Liver (tissue), 8 donors: ENCODE measurements at regions not wholly inside any gene's neighbourhood (a gene's known extent, or its start where the extent isn't known, plus 50 kb on each side); places are given as distances from the start of the nearest gene placed in this dataset.

Source experiments
- DNase-seq: peaks from one replicate; pipeline ENCODE4 v3.0.0-alpha.2; 2017; ENCODE audit warnings: low spot score
- H3K27ac ChIP-seq, 2 donors: one replicate each; pipeline ENCODE4 v1.7.0; 2013; ENCODE audit warnings: inconsistent platforms in 2 of 2, low read length in 2 of 2, control low read depth in 1 of 2, low read depth in 1 of 2, mild to moderate bottlenecking in 1 of 2
- H3K27me3 ChIP-seq, 4 donors: one replicate each; pipeline versions ENCODE4 v1.6.1 to v1.7.0; 2013; ENCODE audit warnings: low read length in 3 of 4, inconsistent platforms in 1 of 4, mild to moderate bottlenecking in 1 of 4, moderate library complexity in 1 of 4; ENCODE audit not compliant: control insufficient read depth in 4 of 4, insufficient read depth in 4 of 4
- H3K36me3 ChIP-seq, 4 donors: one replicate each; pipeline versions ENCODE4 v1.6.1 to v1.7.0; 2013; ENCODE audit warnings: low read length in 3 of 4, mild to moderate bottlenecking in 3 of 4, low read depth in 1 of 4, moderate library complexity in 1 of 4; ENCODE audit not compliant: control insufficient read depth in 4 of 4, insufficient read depth in 3 of 4
- H3K4me1 ChIP-seq, 4 donors: one replicate each; pipeline versions ENCODE4 v1.6.1 to v1.7.0; 2013; ENCODE audit warnings: low read length in 3 of 4, mild to moderate bottlenecking in 3 of 4, moderate library complexity in 1 of 4; ENCODE audit not compliant: control insufficient read depth in 4 of 4, insufficient read depth in 4 of 4
- H3K4me3 ChIP-seq, 3 donors: one replicate each; pipeline versions ENCODE4 v1.6.1 to v1.7.0; 2013; ENCODE audit warnings: low read length in 3 of 3, control low read depth in 1 of 3, low read depth in 1 of 3, mild to moderate bottlenecking in 1 of 3
- H3K9ac ChIP-seq, 2 donors: one replicate each; pipeline ENCODE4 v1.7.0; 2013; ENCODE audit warnings: low read length in 2 of 2, mild to moderate bottlenecking in 2 of 2, moderate library complexity in 2 of 2, control low read depth in 1 of 2, low read depth in 1 of 2
- H3K9me3 ChIP-seq, 4 donors: one replicate each; pipeline versions ENCODE4 v1.6.1 to v1.7.0; 2013; ENCODE audit warnings: low read length in 3 of 4; ENCODE audit not compliant: control insufficient read depth in 4 of 4
- EGR1 ChIP-seq, 2 donors: IDR thresholded peaks; 2 replicates each; pipeline ENCODE4 v1.6.1; 2016 to 2018; ENCODE audit warnings: antibody characterized with exemption in 2 of 2, low read depth in 2 of 2
- FOXA1 ChIP-seq: IDR thresholded peaks from 2 replicates; pipeline ENCODE4 v1.6.1; 2016; ENCODE audit warnings: antibody characterized with exemption
- FOXA2 ChIP-seq: IDR thresholded peaks from 2 replicates; pipeline ENCODE4 v1.6.1; 2016; ENCODE audit warnings: antibody characterized with exemption
- HNF4A ChIP-seq, 2 donors: conservative IDR thresholded peaks; 2 replicates each; pipeline ENCODE4 v1.6.1; 2016; ENCODE audit warnings: antibody characterized with exemption in 2 of 2, mild to moderate bottlenecking in 2 of 2
- HNF4G ChIP-seq: IDR thresholded peaks from 2 replicates; pipeline ENCODE4 v1.6.1; 2016; ENCODE audit warnings: antibody characterized with exemption
- JUND ChIP-seq, 2 donors: IDR thresholded peaks; 2 replicates each; pipeline ENCODE4 v1.6.1; 2016; ENCODE audit warnings: antibody characterized with exemption in 2 of 2
- NR2F2 ChIP-seq: IDR thresholded peaks from 2 replicates; pipeline ENCODE4 v1.6.1; 2016; ENCODE audit warnings: antibody characterized with exemption
- RAD21 ChIP-seq, 2 donors: IDR thresholded peaks; 2 replicates each; pipeline ENCODE4 v1.6.1; 2016; ENCODE audit warnings: antibody characterized with exemption in 2 of 2, mild to moderate bottlenecking in 2 of 2
- RXRA ChIP-seq, 2 donors: IDR thresholded peaks; 2 replicates each; pipeline ENCODE4 v1.6.1; 2017 to 2018; ENCODE audit warnings: antibody characterized with exemption in 2 of 2, mild to moderate bottlenecking in 1 of 2
- SP1 ChIP-seq: IDR thresholded peaks from 2 replicates; pipeline ENCODE4 v1.6.1; 2018; ENCODE audit warnings: antibody characterized with exemption, mild to moderate bottlenecking
- WGBS: extraction: QIAGEN DNeasy Blood & Tissue Kit; methylation state at CpG from one replicate; pipeline ENCODE4 v1.1.7; 2013; 5-methylcytosine and 5-hydroxymethylcytosine counted together
- TF ChIP-seq, protein P1 (sequence below): IDR thresholded peaks from 2 replicates; pipeline ENCODE4 v1.6.1; 2016; ENCODE audit warnings: antibody characterized with exemption
- TF ChIP-seq, protein P2 (sequence below): IDR thresholded peaks from 2 replicates; pipeline ENCODE4 v1.6.1; 2016; ENCODE audit warnings: antibody characterized with exemption, mild to moderate bottlenecking
- TF ChIP-seq, protein P3 (sequence below): fragments of 150-350 bp; IDR thresholded peaks from 2 replicates; pipeline ENCODE4 v1.5.1; 2017; ENCODE audit warnings: improper control_type of control experiment, low read depth, low read length; ENCODE audit not compliant: missing input control
- donor health status: healthy.
- donor health status: healthy.
- donor health status: healthy.
- donor health status: healthy.
- donor health status: healthy.

DNA sequence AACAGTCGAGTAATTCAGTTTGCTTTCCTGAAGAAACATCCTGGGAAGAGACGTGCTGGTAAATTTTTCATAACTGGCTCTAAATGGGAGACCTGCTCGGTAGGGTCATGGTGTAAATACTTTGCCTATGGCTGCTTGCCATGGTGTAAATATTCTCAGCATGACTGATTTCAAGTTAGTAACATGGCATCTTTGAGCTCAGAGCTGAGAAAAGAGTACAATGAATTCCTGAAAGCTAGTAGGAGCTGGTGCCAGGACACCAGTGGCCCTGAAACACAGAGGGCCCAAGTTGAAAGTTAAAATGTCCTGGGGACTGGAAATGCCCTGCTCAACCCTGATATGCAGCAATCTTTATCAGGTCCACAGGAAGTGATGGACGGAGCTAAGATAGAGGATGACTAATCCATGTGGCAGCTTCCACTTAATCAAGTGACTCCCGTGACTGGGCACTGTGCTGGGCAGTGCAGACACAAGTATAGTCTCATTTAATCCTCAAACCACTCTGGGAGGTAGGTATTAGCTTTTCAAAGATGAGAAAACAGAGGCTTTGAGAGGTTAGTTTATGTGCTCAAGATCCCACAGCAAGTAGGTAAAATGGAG is 130.1 kb upstream of the ADAMTS18 start (continued):
- no peak for TF ChIP-seq RAD21 (IDR thresholded peaks at IDR 0.05)
- TF ChIP-seq SP1, result no peak
- no peak for TF ChIP-seq NR2F2
- TF ChIP-seq, protein P1, sequence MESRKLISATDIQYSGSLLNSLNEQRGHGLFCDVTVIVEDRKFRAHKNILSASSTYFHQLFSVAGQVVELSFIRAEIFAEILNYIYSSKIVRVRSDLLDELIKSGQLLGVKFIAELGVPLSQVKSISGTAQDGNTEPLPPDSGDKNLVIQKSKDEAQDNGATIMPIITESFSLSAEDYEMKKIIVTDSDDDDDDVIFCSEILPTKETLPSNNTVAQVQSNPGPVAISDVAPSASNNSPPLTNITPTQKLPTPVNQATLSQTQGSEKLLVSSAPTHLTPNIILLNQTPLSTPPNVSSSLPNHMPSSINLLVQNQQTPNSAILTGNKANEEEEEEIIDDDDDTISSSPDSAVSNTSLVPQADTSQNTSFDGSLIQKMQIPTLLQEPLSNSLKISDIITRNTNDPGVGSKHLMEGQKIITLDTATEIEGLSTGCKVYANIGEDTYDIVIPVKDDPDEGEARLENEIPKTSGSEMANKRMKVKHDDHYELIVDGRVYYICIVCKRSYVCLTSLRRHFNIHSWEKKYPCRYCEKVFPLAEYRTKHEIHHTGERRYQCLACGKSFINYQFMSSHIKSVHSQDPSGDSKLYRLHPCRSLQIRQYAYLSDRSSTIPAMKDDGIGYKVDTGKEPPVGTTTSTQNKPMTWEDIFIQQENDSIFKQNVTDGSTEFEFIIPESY, result no peak

DNA sequence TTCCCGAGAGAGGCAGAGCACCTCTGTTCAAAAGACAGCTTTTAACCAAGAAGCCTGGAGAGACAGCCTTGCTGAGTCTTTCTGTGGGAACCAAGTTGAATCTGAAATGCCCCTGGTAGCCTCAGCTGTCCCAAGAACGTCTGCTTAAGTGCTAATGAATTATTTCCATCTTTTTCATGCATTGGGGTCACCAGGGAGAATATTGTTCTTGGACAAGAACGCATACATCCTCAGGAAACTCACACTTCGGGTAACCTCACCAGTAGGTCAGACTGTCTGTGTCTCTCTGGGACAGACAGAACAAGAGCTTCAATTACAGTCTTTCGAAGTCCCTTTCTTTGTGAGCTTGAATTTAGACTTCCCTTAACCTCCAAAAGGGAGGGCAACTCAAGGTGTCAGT is 134.6 kb upstream of the ADAMTS18 start:
- Histone ChIP-seq H3K9ac (no peak overlapping the region), H3K4me3 (no peak overlapping the region), H3K36me3 (no peaks in the 10 kb centered on the region), H3K27ac (no peak overlapping the region), H3K4me1 (no peaks in the 10 kb centered on the region), H3K27me3 (peaks cover 0 to 14% (median 1%) of the 10 kb centered on the region in 4 donors), H3K9me3 (no peaks in the 10 kb centered on the region)
- no peak for TF ChIP-seq JUND (IDR thresholded peaks at IDR 0.05)
- TF ChIP-seq RXRA (IDR thresholded peaks at IDR 0.05), result no peak
- no peak for TF ChIP-seq FOXA1
- TF ChIP-seq FOXA2, result no peak
- no peak for TF ChIP-seq EGR1 (IDR thresholded peaks at IDR 0.05; ENCODE audit: low read depth in 2 of 2)
- TF ChIP-seq, protein P2, sequence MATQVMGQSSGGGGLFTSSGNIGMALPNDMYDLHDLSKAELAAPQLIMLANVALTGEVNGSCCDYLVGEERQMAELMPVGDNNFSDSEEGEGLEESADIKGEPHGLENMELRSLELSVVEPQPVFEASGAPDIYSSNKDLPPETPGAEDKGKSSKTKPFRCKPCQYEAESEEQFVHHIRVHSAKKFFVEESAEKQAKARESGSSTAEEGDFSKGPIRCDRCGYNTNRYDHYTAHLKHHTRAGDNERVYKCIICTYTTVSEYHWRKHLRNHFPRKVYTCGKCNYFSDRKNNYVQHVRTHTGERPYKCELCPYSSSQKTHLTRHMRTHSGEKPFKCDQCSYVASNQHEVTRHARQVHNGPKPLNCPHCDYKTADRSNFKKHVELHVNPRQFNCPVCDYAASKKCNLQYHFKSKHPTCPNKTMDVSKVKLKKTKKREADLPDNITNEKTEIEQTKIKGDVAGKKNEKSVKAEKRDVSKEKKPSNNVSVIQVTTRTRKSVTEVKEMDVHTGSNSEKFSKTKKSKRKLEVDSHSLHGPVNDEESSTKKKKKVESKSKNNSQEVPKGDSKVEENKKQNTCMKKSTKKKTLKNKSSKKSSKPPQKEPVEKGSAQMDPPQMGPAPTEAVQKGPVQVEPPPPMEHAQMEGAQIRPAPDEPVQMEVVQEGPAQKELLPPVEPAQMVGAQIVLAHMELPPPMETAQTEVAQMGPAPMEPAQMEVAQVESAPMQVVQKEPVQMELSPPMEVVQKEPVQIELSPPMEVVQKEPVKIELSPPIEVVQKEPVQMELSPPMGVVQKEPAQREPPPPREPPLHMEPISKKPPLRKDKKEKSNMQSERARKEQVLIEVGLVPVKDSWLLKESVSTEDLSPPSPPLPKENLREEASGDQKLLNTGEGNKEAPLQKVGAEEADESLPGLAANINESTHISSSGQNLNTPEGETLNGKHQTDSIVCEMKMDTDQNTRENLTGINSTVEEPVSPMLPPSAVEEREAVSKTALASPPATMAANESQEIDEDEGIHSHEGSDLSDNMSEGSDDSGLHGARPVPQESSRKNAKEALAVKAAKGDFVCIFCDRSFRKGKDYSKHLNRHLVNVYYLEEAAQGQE, result no peak
- no peak for TF ChIP-seq NR2F2
- TF ChIP-seq, protein P3, sequence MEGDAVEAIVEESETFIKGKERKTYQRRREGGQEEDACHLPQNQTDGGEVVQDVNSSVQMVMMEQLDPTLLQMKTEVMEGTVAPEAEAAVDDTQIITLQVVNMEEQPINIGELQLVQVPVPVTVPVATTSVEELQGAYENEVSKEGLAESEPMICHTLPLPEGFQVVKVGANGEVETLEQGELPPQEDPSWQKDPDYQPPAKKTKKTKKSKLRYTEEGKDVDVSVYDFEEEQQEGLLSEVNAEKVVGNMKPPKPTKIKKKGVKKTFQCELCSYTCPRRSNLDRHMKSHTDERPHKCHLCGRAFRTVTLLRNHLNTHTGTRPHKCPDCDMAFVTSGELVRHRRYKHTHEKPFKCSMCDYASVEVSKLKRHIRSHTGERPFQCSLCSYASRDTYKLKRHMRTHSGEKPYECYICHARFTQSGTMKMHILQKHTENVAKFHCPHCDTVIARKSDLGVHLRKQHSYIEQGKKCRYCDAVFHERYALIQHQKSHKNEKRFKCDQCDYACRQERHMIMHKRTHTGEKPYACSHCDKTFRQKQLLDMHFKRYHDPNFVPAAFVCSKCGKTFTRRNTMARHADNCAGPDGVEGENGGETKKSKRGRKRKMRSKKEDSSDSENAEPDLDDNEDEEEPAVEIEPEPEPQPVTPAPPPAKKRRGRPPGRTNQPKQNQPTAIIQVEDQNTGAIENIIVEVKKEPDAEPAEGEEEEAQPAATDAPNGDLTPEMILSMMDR, result no peak
- TF ChIP-seq, protein P1, result no peak
- no peak for TF ChIP-seq HNF4G
- TF ChIP-seq HNF4A (conservative IDR thresholded peaks at IDR 0.05), result no peak
- WGBS, result 38% methylated on average over 5 of the region's 5 CpGs
- DNase-seq, result no peak
